WTC11 (cell line): ENCODE measurements at regions not wholly inside any gene's neighbourhood (a gene's known extent, or its start where the extent isn't known, plus 50 kb on each side); places are given as distances from the start of the nearest gene placed in this dataset.

Experiments
- ATAC-seq: fragments of 200-7000 bp; cut with Tn5 transposase; 2 replicates; pipeline ENCODE4 v1.10.0; 2021; ENCODE audit warnings: mild to moderate bottlenecking, moderate library complexity
- CTCF ChIA-PET: fragments of 300-600 bp; sonication (Branson Sonifier 250); formaldehyde crosslinking; loops from one replicate; lab custom pipeline; 2021; ENCODE audit warnings: antibody characterized with exemption; lab: Charles Lee
- POLR2A ChIA-PET: fragments of 350-600 bp; sonication (Branson Sonifier 250); formaldehyde crosslinking; loops from one replicate; lab custom pipeline; 2021; ENCODE audit warnings: antibody characterized with exemption; lab: Charles Lee
- DNase-seq: peaks from one replicate; pipeline ENCODE4 v3.0.0; 2021; ENCODE audit warnings: low spot score
- H3K27ac Mint-ChIP-seq: 2 replicates; pipeline ENCODE4 v1.8.0; 2021; ENCODE audit warnings: mixed read lengths
- H3K27me3 Mint-ChIP-seq: 2 replicates; pipeline ENCODE4 v1.8.0; 2021; ENCODE audit warnings: low read depth, mild to moderate bottlenecking, moderate library complexity, mixed read lengths
- H3K36me3 Mint-ChIP-seq: 2 replicates; pipeline ENCODE4 v1.8.0; 2021; ENCODE audit warnings: mixed read lengths
- H3K4me1 Mint-ChIP-seq: 2 replicates; pipeline ENCODE4 v1.8.0; 2022; ENCODE audit warnings: mixed read lengths
- H3K4me3 Mint-ChIP-seq: 2 replicates; pipeline ENCODE4 v1.8.0; 2021; ENCODE audit warnings: mild to moderate bottlenecking, moderate library complexity, mixed read lengths
- H3K9me3 Mint-ChIP-seq: 2 replicates; pipeline ENCODE4 v1.8.0; 2021; ENCODE audit warnings: mixed read lengths
- AFF4 ChIP-seq: sonication (generic); formaldehyde crosslinking; IDR thresholded peaks from 2 replicates; pipeline ENCODE4 v1.8.1; 2023; ENCODE audit warnings: mild to moderate bottlenecking, missing genetic modification reagents, borderline replicate concordance
- CBFB ChIP-seq: sonication (generic); formaldehyde crosslinking; IDR thresholded peaks from 2 replicates; pipeline ENCODE4 v1.8.1; 2022; ENCODE audit warnings: mild to moderate bottlenecking, low read depth, missing genetic modification reagents
- CREB1 ChIP-seq: sonication (generic); formaldehyde crosslinking; IDR thresholded peaks from 2 replicates; pipeline ENCODE4 v1.8.0; 2023; ENCODE audit warnings: mild to moderate bottlenecking, missing genetic modification reagents
- CREM ChIP-seq: sonication (generic); formaldehyde crosslinking; IDR thresholded peaks from 2 replicates; pipeline ENCODE4 v1.8.1; 2022; ENCODE audit warnings: mild to moderate bottlenecking, missing genetic modification reagents, moderate library complexity
- ESRRA ChIP-seq: sonication (generic); formaldehyde crosslinking; IDR thresholded peaks from 2 replicates; pipeline ENCODE4 v1.8.1; 2022; ENCODE audit warnings: mild to moderate bottlenecking, missing genetic modification reagents, borderline replicate concordance
- IRF2 ChIP-seq: sonication (generic); formaldehyde crosslinking; IDR thresholded peaks from 2 replicates; pipeline ENCODE4 v1.8.0; 2022; ENCODE audit warnings: low read depth, missing genetic modification reagents, borderline replicate concordance
- NFYB ChIP-seq: sonication (generic); formaldehyde crosslinking; conservative IDR thresholded peaks from 2 replicates; pipeline ENCODE4 v1.8.0; 2022; ENCODE audit warnings: low read depth, missing genetic modification reagents
- NR3C1 ChIP-seq: sonication (generic); formaldehyde crosslinking; conservative IDR thresholded peaks from 2 replicates; pipeline ENCODE4 v1.8.1; 2023; ENCODE audit warnings: low read depth, mild to moderate bottlenecking, missing genetic modification reagents
- SMAD3 ChIP-seq: sonication (generic); formaldehyde crosslinking; IDR thresholded peaks from 2 replicates; pipeline ENCODE4 v1.8.0; 2022; ENCODE audit warnings: missing genetic modification reagents, mild to moderate bottlenecking, borderline replicate concordance
- SOX15 ChIP-seq: fragments of 250-450 bp; sonication (Bioruptor Pico); IDR thresholded peaks from 2 replicates; pipeline ENCODE4 v1.9.0; 2021; ENCODE audit warnings: mild to moderate bottlenecking
- SP1 ChIP-seq: sonication (generic); formaldehyde crosslinking; conservative IDR thresholded peaks from 2 replicates; pipeline ENCODE4 v1.8.1; 2022; ENCODE audit warnings: missing genetic modification reagents
- ZBTB21 ChIP-seq: sonication (generic); formaldehyde crosslinking; IDR thresholded peaks from 2 replicates; pipeline ENCODE4 v1.8.1; 2023; ENCODE audit warnings: mild to moderate bottlenecking, missing genetic modification reagents, borderline replicate concordance
- ZNF138 ChIP-seq: sonication (generic); formaldehyde crosslinking; conservative IDR thresholded peaks from 2 replicates; pipeline ENCODE4 v1.8.1; 2022; ENCODE audit warnings: mild to moderate bottlenecking, moderate library complexity, missing genetic modification reagents
- ZNF219 ChIP-seq: sonication (generic); formaldehyde crosslinking; IDR thresholded peaks from 2 replicates; pipeline ENCODE4 v1.8.0; 2023; ENCODE audit warnings: missing genetic modification reagents, mild to moderate bottlenecking, borderline replicate concordance
- ZNF317 ChIP-seq: sonication (generic); formaldehyde crosslinking; IDR thresholded peaks from 2 replicates; pipeline ENCODE4 v1.8.1; 2023; ENCODE audit warnings: low read depth, mild to moderate bottlenecking, moderate library complexity, missing genetic modification reagents, borderline replicate concordance
- ZNF416 ChIP-seq: fragments of 250-450 bp; sonication (Bioruptor Pico); IDR thresholded peaks from 2 replicates; pipeline ENCODE4 v1.9.0; 2021; ENCODE audit warnings: mild to moderate bottlenecking, inconsistent platforms
- TF ChIP-seq, protein P1 (sequence below): fragments of 250-450 bp; sonication (Bioruptor Pico); IDR thresholded peaks from 2 replicates; pipeline ENCODE4 v1.8.0; 2021; ENCODE audit warnings: mild to moderate bottlenecking
- TF ChIP-seq, protein P2 (sequence below): sonication (generic); formaldehyde crosslinking; IDR thresholded peaks from 2 replicates; pipeline ENCODE4 v1.8.1; 2022; ENCODE audit warnings: missing genetic modification reagents, borderline replicate concordance
- TF ChIP-seq, protein P3 (sequence below): fragments of 250-450 bp; sonication (Bioruptor Pico); IDR thresholded peaks from 2 replicates; pipeline ENCODE4 v1.9.0; 2021; ENCODE audit warnings: moderate library complexity, mild to moderate bottlenecking, inconsistent platforms, borderline replicate concordance
- TF ChIP-seq, protein P4 (sequence below): sonication (generic); formaldehyde crosslinking; IDR thresholded peaks from 2 replicates; pipeline ENCODE4 v1.8.1; 2023; ENCODE audit warnings: mild to moderate bottlenecking, missing genetic modification reagents, moderate library complexity

DNA sequence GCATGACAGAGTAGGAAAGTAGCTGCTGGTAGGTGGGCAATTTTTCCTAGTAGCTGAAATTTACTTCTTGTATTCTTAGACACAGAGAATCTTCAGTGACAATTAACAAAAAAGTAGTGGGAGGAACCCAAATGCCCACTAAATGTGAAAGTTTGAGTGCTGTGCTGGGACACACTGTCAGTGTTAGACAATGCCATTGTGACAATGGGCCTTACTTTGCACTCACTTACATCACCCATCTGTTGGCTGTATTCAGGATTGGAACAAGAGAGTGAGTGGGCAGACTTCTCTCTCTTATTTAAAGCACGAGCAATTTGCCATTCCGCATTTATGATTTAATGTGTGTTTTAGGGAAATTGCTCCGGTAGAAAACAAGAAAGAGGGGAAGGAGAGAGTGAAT, 662.5 kb downstream of the CBLN4 start (continued):
- TF ChIP-seq ZNF317 (CRISPR knock-in tag) (no peak), CBFB (CRISPR knock-in tag) (no peak), AFF4 (CRISPR knock-in tag) (no peak), NFYB (no peak)

DNA sequence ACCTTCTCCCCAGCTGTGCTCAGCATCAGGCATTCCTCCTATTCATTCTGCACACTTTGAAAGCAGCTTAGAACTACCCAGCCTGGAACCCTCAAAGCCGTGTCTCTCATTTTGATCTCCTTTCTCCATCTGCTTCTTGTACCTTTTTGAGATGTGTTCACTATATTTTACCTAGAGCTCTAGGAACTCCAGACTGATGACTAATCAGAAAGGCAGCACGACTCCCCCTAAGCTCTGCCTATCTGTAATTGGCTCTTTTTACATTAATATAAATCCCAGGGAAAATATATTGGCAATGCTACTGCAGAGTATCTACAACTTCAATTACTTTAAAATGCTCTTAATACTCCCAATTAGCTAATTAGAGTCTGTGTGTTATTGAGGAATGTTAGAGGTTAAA, 671.5 kb downstream of the CBLN4 start:
- DNase-seq, result no peak
- Mint-ChIP-seq H3K36me3 (peaks cover 68% of the 10 kb centered on the region), H3K4me1 (no peaks in the 10 kb centered on the region), H3K9me3 (peaks cover 84% of the 10 kb centered on the region), H3K27me3 (peaks cover 4% of the 10 kb centered on the region), H3K27ac (no peak overlapping the region), H3K4me3 (no peak overlapping the region)
- no peak for TF ChIP-seq SOX15 (CRISPR knock-in tag)
- TF ChIP-seq SMAD3 (CRISPR knock-in tag), result no peak
- TF ChIP-seq ESRRA, result no peak
- POLR2A ChIA-PET, result no interaction called here
- CTCF ChIA-PET, result no interaction called here
- no peak for ATAC-seq

GRCh38 chr20:55329108-55329507, 676.2 kb downstream of the CBLN4 start:
- ATAC-seq (no peak), DNase-seq (no peak)
- CTCF ChIA-PET, result no interaction called here
- peaks cover 75% of the 10 kb centered on the region for H3K36me3 Mint-ChIP-seq
- no peak overlapping the region for H3K27ac Mint-ChIP-seq
- H3K4me3 Mint-ChIP-seq, result no peak overlapping the region
- no peaks in the 10 kb centered on the region for H3K4me1 Mint-ChIP-seq
- H3K27me3 Mint-ChIP-seq, result peaks cover 4% of the 10 kb centered on the region
- TF ChIP-seq ZNF219 (no peak), CREM (CRISPR knock-in tag) (no peak), ZBTB21 (no peak), ZNF416 (CRISPR knock-in tag) (no peak), SP1 (CRISPR knock-in tag) (no peak)
- TF ChIP-seq, protein P1, sequence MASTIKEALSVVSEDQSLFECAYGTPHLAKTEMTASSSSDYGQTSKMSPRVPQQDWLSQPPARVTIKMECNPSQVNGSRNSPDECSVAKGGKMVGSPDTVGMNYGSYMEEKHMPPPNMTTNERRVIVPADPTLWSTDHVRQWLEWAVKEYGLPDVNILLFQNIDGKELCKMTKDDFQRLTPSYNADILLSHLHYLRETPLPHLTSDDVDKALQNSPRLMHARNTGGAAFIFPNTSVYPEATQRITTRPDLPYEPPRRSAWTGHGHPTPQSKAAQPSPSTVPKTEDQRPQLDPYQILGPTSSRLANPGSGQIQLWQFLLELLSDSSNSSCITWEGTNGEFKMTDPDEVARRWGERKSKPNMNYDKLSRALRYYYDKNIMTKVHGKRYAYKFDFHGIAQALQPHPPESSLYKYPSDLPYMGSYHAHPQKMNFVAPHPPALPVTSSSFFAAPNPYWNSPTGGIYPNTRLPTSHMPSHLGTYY, result no peak
- TF ChIP-seq, protein P2, sequence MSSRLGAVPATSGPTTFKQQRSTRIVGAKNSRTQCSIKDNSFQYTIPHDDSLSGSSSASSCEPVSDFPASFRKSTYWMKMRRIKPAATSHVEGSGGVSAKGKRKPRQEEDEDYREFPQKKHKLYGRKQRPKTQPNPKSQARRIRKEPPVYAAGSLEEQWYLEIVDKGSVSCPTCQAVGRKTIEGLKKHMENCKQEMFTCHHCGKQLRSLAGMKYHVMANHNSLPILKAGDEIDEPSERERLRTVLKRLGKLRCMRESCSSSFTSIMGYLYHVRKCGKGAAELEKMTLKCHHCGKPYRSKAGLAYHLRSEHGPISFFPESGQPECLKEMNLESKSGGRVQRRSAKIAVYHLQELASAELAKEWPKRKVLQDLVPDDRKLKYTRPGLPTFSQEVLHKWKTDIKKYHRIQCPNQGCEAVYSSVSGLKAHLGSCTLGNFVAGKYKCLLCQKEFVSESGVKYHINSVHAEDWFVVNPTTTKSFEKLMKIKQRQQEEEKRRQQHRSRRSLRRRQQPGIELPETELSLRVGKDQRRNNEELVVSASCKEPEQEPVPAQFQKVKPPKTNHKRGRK (CRISPR knock-in tag), result no peak
- TF ChIP-seq, protein P3, sequence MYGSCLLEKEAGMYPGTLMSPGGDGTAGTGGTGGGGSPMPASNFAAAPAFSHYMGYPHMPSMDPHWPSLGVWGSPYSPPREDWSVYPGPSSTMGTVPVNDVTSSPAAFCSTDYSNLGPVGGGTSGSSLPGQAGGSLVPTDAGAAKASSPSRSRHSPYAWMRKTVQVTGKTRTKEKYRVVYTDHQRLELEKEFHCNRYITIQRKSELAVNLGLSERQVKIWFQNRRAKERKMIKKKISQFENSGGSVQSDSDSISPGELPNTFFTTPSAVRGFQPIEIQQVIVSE (CRISPR knock-in tag), result no peak
- H3K9me3 Mint-ChIP-seq, result peaks cover 89% of the 10 kb centered on the region
- POLR2A ChIA-PET, result no interaction called here

GRCh38 chr20:55322745-55323144, 682.6 kb downstream of the CBLN4 start:
- ATAC-seq (no peak), DNase-seq (no peak)
- TF ChIP-seq NR3C1 (CRISPR knock-in tag), result no peak
- no peak for TF ChIP-seq IRF2 (CRISPR knock-in tag)
- TF ChIP-seq ZNF138 (CRISPR knock-in tag), result no peak
- TF ChIP-seq, protein P3 (CRISPR knock-in tag), result no peak
- TF ChIP-seq ZNF416 (CRISPR knock-in tag), result no peak
- TF ChIP-seq, protein P4, sequence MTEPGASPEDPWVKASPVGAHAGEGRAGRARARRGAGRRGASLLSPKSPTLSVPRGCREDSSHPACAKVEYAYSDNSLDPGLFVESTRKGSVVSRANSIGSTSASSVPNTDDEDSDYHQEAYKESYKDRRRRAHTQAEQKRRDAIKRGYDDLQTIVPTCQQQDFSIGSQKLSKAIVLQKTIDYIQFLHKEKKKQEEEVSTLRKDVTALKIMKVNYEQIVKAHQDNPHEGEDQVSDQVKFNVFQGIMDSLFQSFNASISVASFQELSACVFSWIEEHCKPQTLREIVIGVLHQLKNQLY (CRISPR knock-in tag), result no peak
- TF ChIP-seq CREB1 (CRISPR knock-in tag), result no peak

More at GRCh38 chr20:55322745-55323144, 682.6 kb downstream of the CBLN4 start:
- H3K27ac Mint-ChIP-seq, result no peak overlapping the region
- no peak overlapping the region for H3K4me3 Mint-ChIP-seq
- peaks cover 4% of the 10 kb centered on the region; the same call in 1 of the 2 replicates for H3K27me3 Mint-ChIP-seq
- no peaks in the 10 kb centered on the region for H3K4me1 Mint-ChIP-seq
- ChIA-PET POLR2A (no interaction called here), CTCF (no interaction called here)
- H3K36me3 Mint-ChIP-seq, result peaks cover 62% of the 10 kb centered on the region
- peaks cover 78% of the 10 kb centered on the region for H3K9me3 Mint-ChIP-seq
